ENCODE measurements at regions not wholly inside any gene's neighbourhood (a gene's known extent, or its start where the extent isn't known, plus 50 kb on each side); places are given as distances from the start of the nearest gene placed in this dataset.

DNA sequence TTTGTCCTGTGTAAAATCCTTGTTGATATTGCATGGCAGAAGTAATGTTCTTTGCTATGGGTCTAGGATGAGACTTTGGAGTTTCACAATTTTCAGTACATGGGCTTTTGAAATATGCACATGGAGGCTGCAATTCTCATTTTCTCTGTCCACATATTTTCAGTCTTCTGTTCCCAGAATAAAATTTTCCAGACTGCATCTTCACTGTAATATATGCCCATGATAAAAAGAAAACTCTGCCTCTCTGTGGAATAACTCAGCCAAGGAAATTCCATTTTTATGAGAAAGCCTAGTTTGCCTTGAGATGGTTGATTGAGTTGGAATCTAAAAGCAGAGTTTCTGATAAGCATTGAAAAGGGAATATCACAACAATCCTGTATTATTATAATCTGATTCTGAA lies 601.4 kb upstream of the AADAT start:
- no peak for TF ChIP-seq CTCF (IDR thresholded peaks at IDR 0.05 in 2 of 3, conservative IDR thresholded peaks at IDR 0.05 in 1 of 3; ENCODE audit: borderline replicate concordance in 1 of 3, insufficient read depth in 1 of 3, low read depth in 2 of 3, low read length in 2 of 3)
- no peak for TF ChIP-seq ELF1 (IDR thresholded peaks at IDR 0.05; ENCODE audit: borderline replicate concordance, low read depth)
- no peak for TF ChIP-seq REST (IDR thresholded peaks at IDR 0.05; ENCODE audit: low read depth)
- TF ChIP-seq CEBPB (IDR thresholded peaks at IDR 0.05; ENCODE audit: low read depth): no peak
- no peak for TF ChIP-seq FOSL1 (IDR thresholded peaks at IDR 0.05; ENCODE audit: low read depth)
- no peak for TF ChIP-seq POLR2A (IDR thresholded peaks at IDR 0.05; ENCODE audit: borderline replicate concordance, extremely low read depth, insufficient read depth, insufficient read length)
- TF ChIP-seq SRF (IDR thresholded peaks at IDR 0.05; ENCODE audit: low read depth): no peak
- no peak for TF ChIP-seq RAD21 (IDR thresholded peaks at IDR 0.05; ENCODE audit: low read depth)
- no peak for TF ChIP-seq SIN3A (IDR thresholded peaks at IDR 0.05; ENCODE audit: low read depth)
- TF ChIP-seq YY1 (IDR thresholded peaks at IDR 0.05; ENCODE audit: extremely low read depth, insufficient replicate concordance, low read depth, low read length): no peak
- TF ChIP-seq, protein P1, sequence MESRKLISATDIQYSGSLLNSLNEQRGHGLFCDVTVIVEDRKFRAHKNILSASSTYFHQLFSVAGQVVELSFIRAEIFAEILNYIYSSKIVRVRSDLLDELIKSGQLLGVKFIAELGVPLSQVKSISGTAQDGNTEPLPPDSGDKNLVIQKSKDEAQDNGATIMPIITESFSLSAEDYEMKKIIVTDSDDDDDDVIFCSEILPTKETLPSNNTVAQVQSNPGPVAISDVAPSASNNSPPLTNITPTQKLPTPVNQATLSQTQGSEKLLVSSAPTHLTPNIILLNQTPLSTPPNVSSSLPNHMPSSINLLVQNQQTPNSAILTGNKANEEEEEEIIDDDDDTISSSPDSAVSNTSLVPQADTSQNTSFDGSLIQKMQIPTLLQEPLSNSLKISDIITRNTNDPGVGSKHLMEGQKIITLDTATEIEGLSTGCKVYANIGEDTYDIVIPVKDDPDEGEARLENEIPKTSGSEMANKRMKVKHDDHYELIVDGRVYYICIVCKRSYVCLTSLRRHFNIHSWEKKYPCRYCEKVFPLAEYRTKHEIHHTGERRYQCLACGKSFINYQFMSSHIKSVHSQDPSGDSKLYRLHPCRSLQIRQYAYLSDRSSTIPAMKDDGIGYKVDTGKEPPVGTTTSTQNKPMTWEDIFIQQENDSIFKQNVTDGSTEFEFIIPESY (IDR thresholded peaks at IDR 0.05; ENCODE audit: extremely low read depth, insufficient replicate concordance, low read length): no peak
